HG03095 (cell line): ENCODE measurements at regions not wholly inside any gene's neighbourhood (a gene's known extent, or its start where the extent isn't known, plus 50 kb on each side); places are given as distances from the start of the nearest gene placed in this dataset.

ENCODE experiments used
- ATAC-seq: cut with Tn5 transposase; IDR thresholded peaks from one replicate; pipeline ENCODE4 v1.9.1; 2021; ENCODE audit warnings: moderate library complexity; ENCODE audit not compliant: unreplicated experiment

DNA sequence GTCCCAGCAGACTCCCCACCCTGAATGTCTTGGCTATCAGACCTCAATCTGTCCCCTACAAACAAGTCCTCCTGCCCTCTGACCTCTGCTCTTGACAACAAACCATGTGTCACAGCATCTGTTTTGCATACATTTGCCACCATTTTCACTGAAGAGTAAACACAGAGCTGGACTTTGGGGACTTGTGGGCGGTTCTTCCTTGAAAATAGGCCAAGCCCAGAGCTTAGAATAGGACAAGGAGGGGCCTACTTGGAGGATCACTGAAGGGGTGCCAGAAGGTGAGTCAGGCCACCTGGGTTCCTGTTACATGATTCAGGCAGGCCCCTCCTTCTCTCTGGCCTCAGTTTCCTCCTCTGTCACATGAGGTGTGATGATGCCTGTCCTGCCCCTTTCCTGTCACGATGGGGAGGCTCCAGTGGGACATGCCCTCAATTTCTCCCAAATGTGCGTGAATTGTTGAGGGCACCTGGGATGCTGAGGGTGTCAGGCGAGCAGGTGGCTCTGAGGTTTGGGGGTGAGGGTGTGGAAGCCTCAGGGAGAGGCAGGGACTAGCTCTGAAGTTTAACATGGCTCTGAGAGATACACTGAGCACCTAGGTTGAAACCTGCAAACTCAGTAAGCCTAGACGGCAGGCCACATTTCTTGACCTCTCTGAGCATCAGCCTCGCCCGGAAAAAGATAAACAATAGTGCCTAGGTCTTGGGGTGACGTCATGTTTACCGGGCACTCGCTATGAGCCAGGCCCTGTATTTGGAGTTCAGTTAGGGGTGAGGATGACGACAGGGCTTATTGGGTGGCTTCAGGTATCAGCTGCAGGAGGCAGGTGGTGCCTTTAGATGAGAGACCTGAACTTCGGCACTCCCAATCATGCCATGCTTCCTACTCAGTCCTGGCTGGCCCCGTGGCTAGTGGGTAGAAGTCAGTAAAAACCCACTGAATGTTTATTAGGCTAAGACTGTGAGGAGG lies 107.6 kb upstream of the PITX1 start:
- no peak for ATAC-seq

DNA sequence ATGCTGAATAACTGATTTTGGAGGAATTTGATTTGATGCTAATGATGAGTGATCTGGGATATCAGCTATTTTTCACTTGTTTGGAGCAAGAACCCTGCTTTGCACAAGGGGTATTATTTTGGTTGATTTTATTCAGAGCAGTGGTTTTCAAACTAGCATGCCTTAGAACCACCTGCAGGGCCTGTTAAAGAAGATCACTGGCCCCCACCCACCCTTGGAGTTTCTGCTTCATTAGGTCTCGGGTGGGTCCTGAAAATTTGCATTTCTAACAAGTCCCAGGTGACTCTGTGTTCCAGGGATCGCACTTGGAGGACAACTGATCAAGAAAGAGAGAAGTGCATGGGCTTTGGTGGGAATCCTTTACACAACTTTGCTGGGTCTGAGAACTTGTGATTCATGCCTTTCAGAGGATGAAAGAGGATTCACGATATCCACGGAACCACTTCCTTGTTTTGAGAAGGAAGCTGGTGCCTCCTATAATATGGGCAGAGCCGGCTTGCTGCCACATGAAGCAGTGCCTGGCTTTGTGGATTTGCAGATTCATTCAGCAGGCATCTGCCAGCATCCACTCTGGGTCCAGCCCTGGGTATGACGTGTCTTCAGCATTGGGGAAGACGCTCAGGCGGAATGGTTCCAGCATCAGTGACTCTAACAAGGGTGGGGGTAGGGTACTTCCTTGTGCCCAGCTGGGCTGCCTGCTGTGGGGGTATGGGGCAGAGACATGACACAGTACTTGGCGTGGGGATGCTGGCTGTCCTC lies 106.6 kb upstream of the PITX1 start:
- no peak for ATAC-seq

DNA sequence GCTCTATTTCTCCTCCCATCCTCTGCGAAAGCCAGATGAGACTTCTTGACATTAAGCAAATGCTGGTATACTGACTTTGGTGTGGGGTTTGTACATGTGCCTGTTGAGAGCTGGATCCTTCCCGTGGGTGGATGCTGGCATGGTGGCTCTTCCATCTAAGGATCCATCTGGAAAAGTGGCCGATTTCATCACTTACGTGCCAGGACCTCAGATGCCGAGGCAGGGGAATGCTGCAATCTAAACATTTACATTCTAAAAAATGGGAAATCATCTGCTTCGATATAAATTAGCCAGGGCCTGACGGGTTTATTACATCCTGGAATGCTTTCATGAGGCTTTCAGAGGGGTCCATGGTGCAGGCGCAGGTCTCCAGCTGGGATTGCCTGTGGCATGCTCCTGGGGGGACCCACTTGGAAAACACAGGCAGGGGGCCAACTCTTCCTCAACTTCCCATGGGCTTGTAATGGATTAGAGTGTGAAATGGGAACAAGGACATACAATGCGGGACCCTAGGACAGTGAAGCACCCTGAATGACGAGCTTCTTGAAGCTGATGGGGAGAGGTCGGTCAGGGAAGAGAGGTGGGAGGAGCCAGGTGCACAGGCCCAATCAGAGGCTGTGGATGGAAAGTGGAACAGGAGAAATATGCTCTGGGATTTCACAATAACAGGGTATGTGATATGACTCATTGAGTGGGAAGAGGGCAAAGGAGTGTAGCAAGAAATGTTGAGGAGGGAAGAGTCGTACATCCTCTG lies 105.5 kb upstream of the PITX1 start:
- no peak for ATAC-seq

DNA sequence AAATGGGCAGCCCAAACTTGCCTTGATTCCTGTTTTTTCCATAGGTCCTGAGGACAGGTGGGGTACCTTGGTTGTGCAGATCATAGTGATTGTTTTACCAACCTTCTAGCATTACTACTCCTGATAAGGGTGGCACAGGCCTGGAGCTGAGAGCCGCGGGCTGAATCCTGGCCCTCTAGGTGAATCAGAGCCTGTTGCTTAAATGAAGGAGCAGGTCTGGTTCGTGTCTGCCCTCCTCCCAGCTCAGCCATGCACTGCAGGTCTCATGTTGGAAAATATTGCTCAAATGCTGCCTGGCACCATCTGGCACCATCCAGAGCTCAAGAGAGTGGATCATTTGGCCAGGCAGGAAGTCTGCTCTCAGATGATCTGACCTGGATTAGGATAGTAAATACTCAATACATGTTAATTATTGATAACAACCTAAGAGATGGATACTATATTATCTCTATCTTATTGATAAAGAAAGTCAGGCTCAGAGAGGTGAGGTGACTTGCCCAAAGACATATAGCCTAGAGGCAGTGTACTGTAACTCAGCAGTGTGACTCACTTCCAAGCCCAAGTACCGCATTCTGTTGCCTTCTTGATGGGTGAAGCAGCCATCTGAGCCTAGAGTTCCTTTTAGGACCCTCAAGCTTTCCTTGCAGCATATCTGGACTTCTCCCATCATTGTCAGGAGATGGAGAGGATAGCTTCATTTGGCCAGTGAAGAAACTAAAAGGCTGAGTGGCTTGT lies 104.3 kb upstream of the PITX1 start:
- ATAC-seq: no peak

DNA sequence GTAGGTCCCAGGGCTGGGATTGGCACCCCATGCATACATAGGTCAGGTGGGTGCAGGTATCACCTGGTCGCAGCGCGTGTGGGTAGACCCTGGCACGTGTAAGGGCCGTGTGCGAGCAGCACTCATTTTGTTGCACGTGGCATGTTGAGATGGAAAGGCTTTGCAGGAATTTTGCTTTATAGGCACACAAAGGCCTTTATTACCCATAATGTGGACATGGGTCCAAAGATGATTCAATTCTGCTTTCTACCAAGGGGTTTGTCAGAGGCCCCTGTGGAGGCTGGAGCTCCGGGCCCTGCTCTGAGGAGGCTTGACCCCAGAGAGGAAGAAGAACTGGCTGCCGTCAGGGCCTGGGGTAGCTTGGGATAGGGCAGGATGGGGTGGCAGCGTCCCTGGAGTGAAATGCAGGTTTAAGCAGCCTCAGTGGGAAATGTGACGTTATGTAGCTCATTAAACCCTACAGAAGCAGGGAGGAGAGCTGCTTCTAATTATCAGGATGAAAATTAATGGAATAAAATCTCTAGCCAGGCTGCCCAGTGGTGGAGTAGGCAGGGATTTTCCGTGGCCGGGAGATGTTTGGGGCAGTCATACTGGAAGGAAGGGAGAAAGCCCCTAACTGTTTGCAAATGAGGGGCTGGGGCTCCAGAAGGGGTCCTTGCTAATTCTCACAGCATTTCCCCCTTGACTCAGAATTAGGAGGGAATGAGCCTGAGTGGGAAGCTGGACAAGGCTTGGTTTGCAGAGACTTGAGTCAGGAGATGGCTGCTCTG lies 103.3 kb upstream of the PITX1 start:
- ATAC-seq: no peak

DNA sequence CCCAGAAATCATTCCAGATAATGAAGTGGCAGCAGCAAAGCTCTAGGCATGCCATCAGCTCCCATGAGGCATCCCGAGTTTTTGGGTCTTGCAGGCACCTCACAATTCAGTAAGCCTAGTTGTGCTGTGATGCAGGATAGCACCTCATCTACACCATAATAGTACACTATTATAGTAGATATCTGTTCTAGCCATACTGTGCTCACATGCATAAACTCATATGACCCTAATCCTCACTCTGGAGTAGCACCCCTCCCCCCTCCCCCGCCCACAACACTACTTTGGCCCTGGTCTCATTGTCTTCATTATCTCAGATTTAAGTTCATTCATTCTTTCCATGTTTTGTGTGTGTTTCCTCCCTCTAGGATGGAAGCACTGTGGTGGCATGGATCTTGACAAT lies 102.5 kb upstream of the PITX1 start:
- ATAC-seq: no peak

DNA sequence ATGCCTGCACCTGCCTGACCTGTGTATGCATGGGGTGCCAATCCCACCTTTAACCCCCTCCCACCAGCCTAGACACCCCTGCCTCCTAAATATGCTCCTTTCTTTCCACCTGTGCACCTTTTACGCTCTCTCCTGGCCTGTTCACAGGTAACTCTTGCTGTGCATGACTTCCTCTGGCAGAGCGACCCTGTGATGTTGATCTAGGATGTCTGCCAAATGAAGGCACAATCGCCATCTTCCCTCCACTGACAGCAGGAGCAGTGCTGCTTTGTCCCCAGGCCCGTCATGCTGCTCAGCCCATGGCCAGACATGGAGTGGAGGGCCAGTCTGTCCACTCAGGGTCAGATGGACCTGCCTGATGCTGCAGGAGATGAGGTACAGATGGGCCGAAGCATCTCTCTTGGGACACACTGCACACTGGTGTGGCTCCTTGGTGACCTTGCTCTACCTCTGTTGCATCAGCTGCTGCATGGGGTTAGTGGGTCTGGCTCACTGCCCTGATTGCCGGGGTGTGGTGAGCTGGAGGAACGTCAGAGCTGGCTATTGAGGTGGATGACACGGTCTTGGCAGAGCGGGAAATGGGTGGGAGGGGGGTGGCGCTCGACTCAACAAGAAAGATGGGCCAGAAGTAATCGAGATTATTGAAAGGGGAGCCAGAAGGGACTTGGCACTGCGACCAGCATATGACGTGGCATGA lies 101.7 kb upstream of the PITX1 start:
- ATAC-seq: no peak

DNA sequence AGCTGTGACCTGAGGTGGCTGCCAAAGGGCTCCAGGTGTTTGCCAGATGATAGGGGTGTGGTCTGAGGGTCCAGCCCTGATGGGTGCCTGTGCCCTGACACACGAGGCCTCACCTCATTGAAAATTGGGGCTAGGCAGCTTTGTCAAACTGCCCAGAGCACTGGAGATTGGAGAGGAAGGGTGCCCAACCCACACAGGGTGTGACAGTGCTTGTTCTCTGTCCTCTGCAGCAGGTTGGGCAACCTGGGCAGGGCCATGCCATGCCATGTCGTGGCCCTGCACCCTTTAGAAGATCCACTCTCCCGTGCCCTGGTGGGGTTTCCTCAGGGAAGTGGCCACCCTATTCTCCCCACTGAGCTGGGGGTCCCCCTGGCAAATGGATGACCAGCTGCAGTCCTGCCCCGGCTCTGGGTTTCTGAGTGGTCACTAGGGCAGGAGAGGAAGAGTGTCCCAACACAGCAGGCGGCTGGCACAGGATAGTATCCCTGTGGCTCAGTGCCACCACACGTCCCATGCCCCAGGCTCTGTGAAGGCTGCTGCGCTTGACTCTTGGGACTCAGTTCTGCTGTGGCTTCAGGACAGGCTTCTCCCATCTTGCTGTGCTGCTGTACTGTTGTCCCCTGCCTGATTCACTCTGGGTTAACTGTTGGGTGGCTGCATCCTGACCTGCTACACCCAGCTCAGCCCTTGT lies 100.8 kb upstream of the PITX1 start:
- no peak for ATAC-seq

DNA sequence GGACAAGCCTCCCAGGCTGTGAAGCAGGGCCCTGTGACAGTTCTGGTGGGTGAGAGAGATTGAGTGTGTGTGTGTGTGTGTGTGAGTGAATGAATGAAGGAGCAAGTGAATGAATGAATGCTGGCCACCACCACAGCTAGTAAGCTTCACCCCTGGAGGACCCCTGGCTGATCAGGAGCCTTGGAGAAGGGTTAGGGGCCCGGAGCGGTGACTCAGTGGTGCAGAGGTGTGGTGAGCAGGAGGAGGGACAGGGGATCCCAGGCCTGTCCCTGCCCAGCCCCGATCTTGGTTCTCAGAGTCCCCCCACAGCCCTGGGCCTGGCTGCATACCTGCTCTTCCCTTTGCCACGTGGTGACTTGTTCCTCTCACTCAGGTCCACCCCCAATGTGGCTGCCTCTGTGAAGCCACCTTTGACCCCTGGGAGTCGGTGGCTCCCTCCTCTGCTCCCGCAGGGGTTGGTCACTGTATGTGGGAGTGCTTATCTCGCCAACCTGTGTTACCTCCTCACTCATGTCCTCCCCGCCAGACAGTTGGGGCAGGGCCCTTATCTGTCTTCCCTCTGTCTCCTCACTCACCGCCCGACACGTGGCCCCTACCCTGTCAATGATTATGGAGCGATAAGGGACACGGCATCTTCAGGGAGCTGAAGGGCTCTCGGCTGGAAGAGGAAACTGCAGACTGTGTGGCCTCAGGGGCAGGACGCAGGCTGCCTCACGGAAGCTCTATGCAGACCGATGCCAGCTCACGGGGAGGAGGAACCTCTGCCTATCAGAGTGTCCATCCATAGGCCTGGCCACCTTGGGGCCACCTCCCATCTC lies 99.9 kb upstream of the PITX1 start:
- ATAC-seq: no peak

DNA sequence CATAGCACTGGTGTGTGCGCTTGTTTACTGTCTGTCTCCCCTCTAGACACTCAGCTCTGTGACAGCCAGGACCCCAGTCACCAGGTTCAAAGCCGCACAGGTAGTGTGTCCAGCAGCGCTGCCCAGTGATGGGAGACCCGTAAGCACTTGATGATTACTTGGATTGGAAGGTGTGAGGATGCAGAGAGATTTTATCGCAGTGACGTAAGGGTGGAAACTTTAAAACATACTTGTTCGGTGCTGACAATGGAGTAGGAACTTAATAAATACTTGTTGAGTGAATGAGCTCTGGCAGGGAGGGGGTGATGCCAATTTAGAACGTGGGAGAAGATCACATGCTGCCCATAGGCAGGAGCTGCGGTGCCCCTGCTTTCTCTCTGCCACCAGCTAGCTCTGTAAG lies 99.2 kb upstream of the PITX1 start:
- ATAC-seq: no peak

DNA sequence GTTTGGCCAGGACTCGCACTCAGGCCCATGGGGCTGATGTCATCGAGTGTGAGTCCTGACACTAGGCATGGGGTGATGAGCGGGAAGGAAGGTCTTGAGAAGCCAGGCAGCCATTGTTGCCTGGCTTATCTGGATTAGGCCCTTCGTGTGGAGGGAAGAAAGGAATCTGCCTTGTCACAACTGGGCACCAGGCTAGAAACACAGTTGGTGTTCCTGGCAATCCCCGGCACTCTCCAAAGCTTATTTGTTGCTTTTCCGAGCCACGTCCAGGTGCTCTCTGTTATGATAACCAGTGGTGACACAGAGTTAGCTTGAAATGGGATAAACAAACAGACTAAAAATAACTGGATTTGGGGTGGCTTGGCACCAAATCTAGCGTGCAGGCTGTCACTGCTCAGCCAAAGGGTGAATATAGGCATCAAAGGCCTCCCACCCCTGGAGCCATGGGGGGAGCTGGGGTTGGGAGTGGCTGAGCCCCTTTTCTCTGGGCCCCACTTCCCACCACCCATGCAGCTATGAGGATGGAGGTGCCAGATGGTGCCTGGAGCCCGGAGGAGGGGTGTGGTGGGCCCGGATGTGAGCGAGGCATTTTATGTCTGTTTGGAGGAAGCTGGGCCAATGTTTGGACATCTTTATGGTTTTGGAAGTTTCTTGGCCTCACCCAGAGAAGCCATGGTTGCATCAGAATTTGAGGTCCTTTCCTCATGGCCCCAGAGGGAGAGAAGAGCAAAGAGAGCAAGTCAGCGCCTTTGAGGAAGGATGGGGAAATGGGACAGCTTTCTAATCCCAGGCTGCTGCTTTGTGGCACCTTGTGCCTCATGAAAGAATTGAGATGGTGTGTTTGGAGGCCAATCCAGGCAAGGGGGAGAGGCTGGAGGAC lies 98.0 kb upstream of the PITX1 start:
- ATAC-seq: no peak

DNA sequence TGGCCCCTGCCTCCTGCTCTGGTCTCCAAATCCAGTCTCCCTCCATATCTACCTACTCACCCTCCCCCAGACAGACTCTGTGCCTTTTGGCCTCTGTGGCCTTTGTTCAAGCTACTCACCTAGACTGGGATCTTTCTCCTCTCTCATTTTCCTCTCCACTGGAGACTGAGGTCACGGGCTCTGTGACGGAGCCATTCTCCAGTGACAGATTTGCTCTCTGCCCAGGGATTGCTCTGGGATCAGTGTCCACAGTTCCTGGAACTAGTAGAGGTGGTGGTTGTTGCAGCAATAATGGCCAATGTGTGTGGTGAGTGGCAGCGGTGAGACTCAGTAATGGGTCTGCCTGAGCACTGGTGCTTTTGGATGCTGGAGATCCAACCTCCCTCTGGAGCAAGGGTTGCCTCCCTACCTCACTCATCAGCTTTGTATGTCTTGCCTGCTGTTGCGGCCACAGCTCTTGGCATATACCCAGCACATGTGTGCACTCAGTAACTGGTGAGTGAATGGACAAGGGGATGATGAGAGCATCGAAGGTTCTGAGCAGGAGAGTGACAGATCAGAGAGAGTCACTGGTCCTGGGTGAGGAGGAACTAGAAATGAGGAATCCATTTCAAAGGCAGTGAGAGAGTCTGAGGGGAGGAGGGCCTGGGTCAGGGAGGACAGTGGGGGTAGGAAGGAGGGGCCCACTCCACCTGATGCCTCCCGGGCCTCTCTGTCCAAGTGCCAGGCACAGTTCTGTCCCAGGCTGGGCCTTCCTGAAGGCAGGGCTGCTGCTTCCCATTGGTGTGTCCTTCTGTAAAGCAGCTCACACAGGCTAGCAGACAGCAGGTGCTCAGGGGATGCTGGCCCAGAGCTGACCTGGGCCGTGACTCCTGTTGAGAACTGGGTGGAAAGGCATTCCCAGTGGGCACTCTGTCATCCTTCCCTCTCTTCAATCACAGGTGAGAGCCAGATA lies 96.5 kb upstream of the PITX1 start:
- no peak for ATAC-seq

DNA sequence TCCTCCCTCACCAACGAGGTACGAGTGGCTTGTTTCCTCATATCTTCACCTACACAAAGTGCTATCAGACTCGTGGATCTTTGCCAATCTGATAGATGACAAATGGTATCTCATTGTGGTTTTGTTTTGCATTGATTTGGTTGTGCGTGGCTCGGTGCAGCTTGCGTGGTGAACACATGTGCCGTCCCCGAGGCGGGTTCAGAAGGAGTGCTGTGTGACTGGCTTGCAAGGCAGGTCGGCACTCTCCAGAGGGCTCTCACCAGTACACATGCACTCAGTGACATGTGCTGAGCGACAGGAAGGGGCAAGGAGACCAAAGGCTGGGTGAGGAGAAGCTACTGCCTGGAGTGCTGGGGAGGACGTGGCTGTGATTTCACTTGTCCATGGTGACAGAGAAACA lies 95.3 kb upstream of the PITX1 start:
- no peak for ATAC-seq

DNA sequence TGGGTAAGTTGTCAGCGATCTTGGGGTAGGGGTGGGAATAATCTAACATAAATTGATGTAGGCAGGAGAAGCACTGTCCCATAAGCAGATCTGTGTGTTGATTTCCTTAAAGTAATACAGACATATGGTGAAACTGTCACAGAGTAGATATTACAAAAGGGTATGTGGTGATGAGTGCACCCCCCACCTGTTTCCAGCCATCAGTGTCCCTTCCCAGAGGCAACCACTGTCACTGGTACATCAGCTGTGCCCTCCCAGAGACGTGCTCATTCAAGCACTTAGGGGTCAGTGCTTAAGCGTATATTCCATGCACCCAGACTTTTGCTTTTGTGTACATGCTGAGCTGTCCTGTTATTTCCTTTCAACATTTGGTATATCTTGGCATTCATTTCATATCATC lies 94.3 kb upstream of the PITX1 start:
- no peak for ATAC-seq

DNA sequence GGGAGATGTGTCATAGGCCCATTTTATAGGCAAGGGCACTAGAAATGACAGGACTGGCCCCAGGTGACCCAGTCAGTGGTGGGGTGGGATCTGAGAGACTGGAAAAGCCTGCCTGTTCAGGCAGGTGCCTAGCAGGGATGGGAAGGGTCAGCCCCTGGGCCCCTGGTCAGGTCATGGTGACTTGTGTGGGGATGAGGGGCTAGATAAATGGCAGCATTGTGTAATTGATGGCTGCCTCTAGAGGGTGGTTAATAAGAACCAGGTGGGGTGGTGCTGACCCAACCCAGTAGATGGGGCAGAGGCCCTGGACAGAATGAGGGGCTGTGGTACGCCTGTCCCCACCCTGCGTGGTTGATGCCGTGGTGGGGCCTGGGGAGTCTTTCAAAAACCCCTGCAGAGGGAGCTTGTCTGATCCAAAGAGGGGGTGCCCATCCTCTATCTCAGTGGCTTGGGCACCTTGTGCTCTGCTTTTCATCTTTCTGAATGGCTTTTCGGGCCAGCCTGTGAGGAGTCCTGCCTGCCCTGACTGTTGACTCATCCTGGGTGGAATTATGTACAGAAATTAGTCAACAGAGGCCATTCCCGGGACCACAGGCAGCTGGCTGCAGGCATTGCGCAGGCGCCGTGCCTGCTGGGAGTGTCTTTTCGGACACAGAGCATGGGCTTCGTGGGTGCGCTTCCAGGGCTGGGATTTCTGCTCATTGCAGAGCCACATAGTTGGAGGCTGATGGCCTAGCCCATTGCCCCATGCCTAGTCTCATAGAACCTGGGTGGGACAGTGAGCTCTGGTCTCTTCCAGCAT lies 93.6 kb upstream of the PITX1 start:
- no peak for ATAC-seq
